Glutamatergic neuron (in vitro differentiated cells): ENCODE measurements at regions not wholly inside any gene's neighbourhood (a gene's known extent, or its start where the extent isn't known, plus 50 kb on each side); places are given as distances from the start of the nearest gene placed in this dataset.

ENCODE experiments used
- DNase-seq: peaks from one replicate; pipeline ENCODE4 v3.0.0; 2022
- H3K27ac Mint-ChIP-seq: one replicate; pipeline ENCODE4 v1.8.0; 2020; ENCODE audit warnings: mild to moderate bottlenecking, mixed read lengths, inconsistent platforms; ENCODE audit not compliant: unreplicated experiment
- H3K27me3 Mint-ChIP-seq: one replicate; pipeline ENCODE4 v1.8.0; 2020; ENCODE audit warnings: mild to moderate bottlenecking, moderate library complexity, mixed read lengths, inconsistent platforms; ENCODE audit not compliant: unreplicated experiment
- H3K36me3 Mint-ChIP-seq: one replicate; pipeline ENCODE4 v1.8.0; 2020; ENCODE audit warnings: mild to moderate bottlenecking, mixed read lengths, inconsistent platforms; ENCODE audit not compliant: unreplicated experiment
- H3K4me1 Mint-ChIP-seq: one replicate; pipeline ENCODE4 v1.8.0; 2020; ENCODE audit warnings: mild to moderate bottlenecking, low read depth, mixed read lengths, inconsistent platforms; ENCODE audit not compliant: unreplicated experiment
- H3K4me3 Mint-ChIP-seq: one replicate; pipeline ENCODE4 v1.8.0; 2020; ENCODE audit warnings: mild to moderate bottlenecking, mixed read lengths, inconsistent platforms; ENCODE audit not compliant: unreplicated experiment
- H3K9me3 Mint-ChIP-seq: one replicate; pipeline ENCODE4 v1.8.0; 2020; ENCODE audit warnings: mild to moderate bottlenecking, moderate library complexity, mixed read lengths, inconsistent platforms; ENCODE audit not compliant: unreplicated experiment
- TF ChIP-seq, protein P1 (sequence below): fragments of 200-600 bp; sonication (generic); IDR thresholded peaks from one replicate; pipeline ENCODE4 v1.5.0; 2021; ENCODE audit not compliant: partially characterized antibody, unreplicated experiment

DNA sequence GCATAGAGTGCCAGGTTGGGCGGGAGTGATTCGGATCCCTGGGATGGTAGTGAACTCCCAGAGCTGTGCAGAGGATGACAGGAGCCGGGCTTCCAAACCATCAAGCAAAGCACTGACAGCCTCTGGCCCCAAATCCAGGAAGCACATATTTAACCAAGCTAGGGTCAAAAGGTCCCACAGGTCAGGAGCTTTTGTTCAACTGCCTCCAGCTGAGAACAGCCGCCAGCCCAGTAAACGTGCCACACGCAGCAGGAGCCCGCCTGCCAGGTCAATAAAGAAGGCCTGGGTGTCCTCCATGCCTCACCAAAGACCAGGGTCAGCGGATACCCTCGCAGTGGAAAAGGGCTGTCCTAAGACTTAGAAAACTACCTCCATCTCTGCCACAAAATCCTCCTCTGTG is 184.7 kb upstream of the LINGO1 start:
- H3K27me3 Mint-ChIP-seq: peaks cover 32% of the 10 kb centered on the region
- TF ChIP-seq, protein P1, sequence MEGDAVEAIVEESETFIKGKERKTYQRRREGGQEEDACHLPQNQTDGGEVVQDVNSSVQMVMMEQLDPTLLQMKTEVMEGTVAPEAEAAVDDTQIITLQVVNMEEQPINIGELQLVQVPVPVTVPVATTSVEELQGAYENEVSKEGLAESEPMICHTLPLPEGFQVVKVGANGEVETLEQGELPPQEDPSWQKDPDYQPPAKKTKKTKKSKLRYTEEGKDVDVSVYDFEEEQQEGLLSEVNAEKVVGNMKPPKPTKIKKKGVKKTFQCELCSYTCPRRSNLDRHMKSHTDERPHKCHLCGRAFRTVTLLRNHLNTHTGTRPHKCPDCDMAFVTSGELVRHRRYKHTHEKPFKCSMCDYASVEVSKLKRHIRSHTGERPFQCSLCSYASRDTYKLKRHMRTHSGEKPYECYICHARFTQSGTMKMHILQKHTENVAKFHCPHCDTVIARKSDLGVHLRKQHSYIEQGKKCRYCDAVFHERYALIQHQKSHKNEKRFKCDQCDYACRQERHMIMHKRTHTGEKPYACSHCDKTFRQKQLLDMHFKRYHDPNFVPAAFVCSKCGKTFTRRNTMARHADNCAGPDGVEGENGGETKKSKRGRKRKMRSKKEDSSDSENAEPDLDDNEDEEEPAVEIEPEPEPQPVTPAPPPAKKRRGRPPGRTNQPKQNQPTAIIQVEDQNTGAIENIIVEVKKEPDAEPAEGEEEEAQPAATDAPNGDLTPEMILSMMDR: no peak

DNA sequence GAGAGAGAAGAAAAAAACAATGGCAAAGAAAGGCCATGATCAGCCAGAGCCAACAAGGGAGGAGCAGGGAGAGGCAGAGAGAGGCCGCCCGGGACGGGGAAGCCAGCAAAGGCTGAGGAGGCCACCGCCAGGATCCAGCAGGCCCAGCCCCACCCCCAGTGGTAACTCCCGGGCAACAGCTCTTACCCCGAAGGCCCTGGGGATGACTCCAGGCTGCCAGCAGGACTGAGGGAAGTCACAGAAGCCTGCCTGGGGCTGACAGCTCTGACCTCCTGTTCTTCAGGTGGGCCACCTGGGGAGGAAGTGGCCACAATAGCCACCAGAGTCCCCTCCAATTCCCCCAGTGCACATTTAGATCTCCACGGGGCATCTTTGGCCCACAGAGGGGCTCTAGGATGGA is 184.3 kb upstream of the LINGO1 start:
- peak overlapping the region; percentile 58 for H3K4me3 Mint-ChIP-seq
- H3K4me1 Mint-ChIP-seq: peaks cover 52% of the 10 kb centered on the region
- TF ChIP-seq, protein P1: no peak
- DNase-seq: peak; percentile 64
- peaks cover 32% of the 10 kb centered on the region for H3K27me3 Mint-ChIP-seq
- peaks cover 19% of the 10 kb centered on the region for H3K9me3 Mint-ChIP-seq
- no peaks in the 10 kb centered on the region for H3K36me3 Mint-ChIP-seq
- peak overlapping the region; percentile 59 for H3K27ac Mint-ChIP-seq

More for the DNA sequence above, 184.7 kb upstream of the LINGO1 start:
- Mint-ChIP-seq H3K4me3 (peak overlapping the region; percentile 79), H3K9me3 (peaks cover 19% of the 10 kb centered on the region), H3K4me1 (peaks cover 51% of the 10 kb centered on the region), H3K27ac (peak overlapping the region; percentile 59), H3K36me3 (no peaks in the 10 kb centered on the region)
- no peak for DNase-seq

DNA sequence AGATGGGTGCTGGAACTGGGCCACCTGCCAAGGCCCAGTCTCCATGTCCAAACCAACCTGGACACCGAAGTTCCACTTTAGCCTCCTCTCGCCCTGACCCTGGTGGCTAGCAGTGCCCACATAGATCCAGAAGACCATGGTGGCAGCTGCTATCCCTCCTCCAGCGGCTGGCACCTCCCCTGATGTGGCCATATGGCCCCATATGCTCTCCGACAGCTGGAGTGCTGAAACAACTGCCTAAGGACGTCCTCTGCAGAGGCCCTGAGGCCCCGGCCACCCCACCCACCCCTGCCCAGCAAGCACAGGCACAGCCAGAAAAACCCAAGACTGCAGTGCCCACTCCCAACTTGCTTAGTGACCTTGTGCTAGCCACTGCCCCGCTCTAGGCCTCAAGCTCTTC is 182.3 kb upstream of the LINGO1 start:
- H3K4me1 Mint-ChIP-seq: peaks cover 58% of the 10 kb centered on the region
- H3K27ac Mint-ChIP-seq: peak overlapping the region; percentile 86
- no peak for DNase-seq
- H3K9me3 Mint-ChIP-seq: peaks cover 16% of the 10 kb centered on the region
- H3K4me3 Mint-ChIP-seq: peak overlapping the region; percentile 81
- H3K27me3 Mint-ChIP-seq: peaks cover 27% of the 10 kb centered on the region
- H3K36me3 Mint-ChIP-seq: no peaks in the 10 kb centered on the region
- TF ChIP-seq, protein P1: no peak

DNA sequence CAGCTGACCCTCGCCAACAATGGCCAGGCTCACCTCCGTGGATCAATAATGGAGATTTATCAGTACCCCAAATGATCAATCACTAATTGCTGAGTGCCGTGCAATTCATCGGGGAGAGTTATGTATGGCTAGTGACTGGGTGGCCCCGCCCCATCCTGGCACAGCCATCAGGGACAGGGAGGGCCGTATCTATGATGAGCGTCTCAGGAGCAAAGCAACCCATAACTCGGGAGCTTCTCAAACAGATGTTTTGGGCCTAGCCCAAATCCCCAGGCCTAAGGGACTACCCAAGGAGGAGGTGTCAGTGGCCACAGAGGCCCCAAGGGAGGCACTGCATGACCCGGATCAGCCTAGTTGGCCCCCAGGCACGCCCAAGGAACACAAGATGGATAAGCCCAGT is 180.0 kb upstream of the LINGO1 start:
- Mint-ChIP-seq H3K4me1 (peaks cover 61% of the 10 kb centered on the region), H3K27me3 (peaks cover 25% of the 10 kb centered on the region), H3K27ac (peak overlapping the region; percentile 73), H3K9me3 (peaks cover 18% of the 10 kb centered on the region), H3K4me3 (peak overlapping the region; percentile 32), H3K36me3 (no peaks in the 10 kb centered on the region)
- TF ChIP-seq, protein P1: no peak
- no peak for DNase-seq

DNA sequence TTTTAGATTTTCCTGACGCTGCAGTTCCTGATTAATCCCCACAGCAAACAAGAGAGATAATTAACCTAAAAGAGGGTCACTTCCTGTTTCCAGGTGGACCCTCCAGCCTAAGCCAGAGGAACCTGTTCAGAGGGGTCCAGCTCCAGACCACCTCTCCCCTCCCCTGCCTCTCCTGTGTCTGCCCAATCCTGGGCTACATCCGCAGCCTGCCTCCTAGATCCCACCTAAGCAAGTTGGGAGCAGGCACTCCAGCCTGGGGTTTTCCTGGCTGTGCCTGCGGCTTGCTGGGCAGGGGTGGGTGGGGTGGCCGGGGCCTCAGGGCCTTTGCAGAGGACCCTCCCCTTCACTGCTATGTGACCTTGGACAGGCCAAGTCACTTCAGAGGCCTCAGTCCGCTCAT is 178.6 kb upstream of the LINGO1 start:
- peaks cover 27% of the 10 kb centered on the region for H3K27me3 Mint-ChIP-seq

More for the DNA sequence above, 178.6 kb upstream of the LINGO1 start:
- H3K27ac Mint-ChIP-seq: peak overlapping the region; percentile 38
- TF ChIP-seq, protein P1: no peak
- H3K4me1 Mint-ChIP-seq: peaks cover 61% of the 10 kb centered on the region
- no peak for DNase-seq
- no peak overlapping the region for H3K4me3 Mint-ChIP-seq
- H3K36me3 Mint-ChIP-seq: no peaks in the 10 kb centered on the region
- H3K9me3 Mint-ChIP-seq: peaks cover 18% of the 10 kb centered on the region
